HEK293T (cell line): ENCODE measurements at regions not wholly inside any gene's neighbourhood (a gene's known extent, or its start where the extent isn't known, plus 50 kb on each side); places are given as distances from the start of the nearest gene placed in this dataset.

Source experiments
- CTCF ChIA-PET: fragments of 350-600 bp; formaldehyde crosslinking; extraction: SDS; loops from one replicate; lab custom pipeline; 2021; ENCODE audit warnings: antibody characterized with exemption, inconsistent platforms; lab: Yijun Ruan, JAX
- POLR2A ChIA-PET: fragments of 350-600 bp; formaldehyde crosslinking; extraction: SDS; loops from one replicate; lab custom pipeline; 2020; ENCODE audit warnings: antibody characterized with exemption, inconsistent platforms; lab: Yijun Ruan, JAX
- DNase-seq: peaks from one replicate; pipeline ENCODE4 v3.0.0; 2012; ENCODE audit warnings: mixed read lengths; ENCODE audit errors: extremely low spot score
- ARNT ChIP-seq: fragments of 450-650 bp; IDR thresholded peaks from 2 replicates; pipeline ENCODE4 v1.6.1; 2017; ENCODE audit warnings: mild to moderate bottlenecking
- BHLHE40 ChIP-seq: fragments of 450-650 bp; IDR thresholded peaks from 2 replicates; pipeline ENCODE4 v1.6.1; 2016; ENCODE audit warnings: mild to moderate bottlenecking, moderate library complexity, borderline replicate concordance
- CTBP1 ChIP-seq: fragments of 450-650 bp; IDR thresholded peaks from 2 replicates; pipeline ENCODE4 v1.6.1; 2016; ENCODE audit warnings: borderline replicate concordance
- ELF4 ChIP-seq: fragments of 450-650 bp; IDR thresholded peaks from 2 replicates; pipeline ENCODE4 v1.6.1; 2017; ENCODE audit warnings: antibody characterized with exemption
- FOXA1 ChIP-seq: fragments of 450-650 bp; IDR thresholded peaks from 2 replicates; pipeline ENCODE4 v1.6.1; 2016; ENCODE audit warnings: mild to moderate bottlenecking
- FOXK2 ChIP-seq: fragments of 450-650 bp; IDR thresholded peaks from 2 replicates; pipeline ENCODE4 v1.6.1; 2016; ENCODE audit warnings: mild to moderate bottlenecking
- FOXM1 ChIP-seq: fragments of 450-650 bp; IDR thresholded peaks from 2 replicates; pipeline ENCODE4 v1.6.1; 2017; ENCODE audit warnings: mild to moderate bottlenecking, borderline replicate concordance
- HDGF ChIP-seq: fragments of 450-650 bp; IDR thresholded peaks from 2 replicates; pipeline ENCODE4 v1.6.1; 2017; ENCODE audit warnings: antibody characterized with exemption, borderline replicate concordance
- L3MBTL2 ChIP-seq: fragments of 450-650 bp; conservative IDR thresholded peaks from 2 replicates; pipeline ENCODE4 v1.6.1; 2016; ENCODE audit warnings: mild to moderate bottlenecking
- LEF1 ChIP-seq: fragments of 450-650 bp; IDR thresholded peaks from 2 replicates; pipeline ENCODE4 v1.6.1; 2017; ENCODE audit warnings: mild to moderate bottlenecking, borderline replicate concordance
- NFRKB ChIP-seq: fragments of 450-650 bp; IDR thresholded peaks from 2 replicates; pipeline ENCODE4 v1.6.1; 2016; ENCODE audit warnings: mild to moderate bottlenecking, moderate library complexity
- SP1 ChIP-seq: fragments of 450-650 bp; IDR thresholded peaks from 2 replicates; pipeline ENCODE4 v1.6.1; 2017
- SUZ12 ChIP-seq: fragments of 450-650 bp; IDR thresholded peaks from 2 replicates; pipeline ENCODE4 v1.6.1; 2016; ENCODE audit warnings: mild to moderate bottlenecking
- TARDBP ChIP-seq: fragments of 450-650 bp; IDR thresholded peaks from 2 replicates; pipeline ENCODE4 v1.6.1; 2016
- ZNF384 ChIP-seq: fragments of 450-650 bp; IDR thresholded peaks from 2 replicates; pipeline ENCODE4 v1.6.1; 2016
- TF ChIP-seq, protein P1 (sequence below): fragments of 450-650 bp; IDR thresholded peaks from 2 replicates; pipeline ENCODE4 v1.6.1; 2016

DNA sequence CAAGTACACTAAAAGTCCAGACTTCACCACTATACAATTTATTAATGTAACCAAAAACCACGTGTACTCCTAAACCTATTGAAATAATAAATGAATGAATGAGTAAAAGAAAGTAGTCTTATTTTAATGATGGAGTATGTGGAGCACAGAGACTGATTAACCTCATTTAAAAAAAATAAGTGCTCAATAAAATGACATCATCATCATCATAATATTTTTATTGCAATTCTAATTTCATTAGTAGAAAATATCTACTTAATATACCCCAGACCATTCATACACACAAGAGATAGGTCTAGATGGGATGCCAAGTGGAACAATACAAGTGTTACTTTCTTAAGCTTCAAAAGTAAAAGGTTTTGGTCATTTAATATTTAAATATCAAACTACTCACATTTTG lies 133.1 kb downstream of the ASB9 start:
- CTCF ChIA-PET = no interaction called here
- TF ChIP-seq SUZ12 (no peak), ELF4 (no peak), HDGF (no peak)
- POLR2A ChIA-PET = no interaction called here
- no peak for DNase-seq

GRCh38 chrX:15129412-15129811 lies 140.5 kb downstream of the ASB9 start:
- no peak for DNase-seq
- TF ChIP-seq FOXM1 = no peak
- no peak for TF ChIP-seq ARNT
- ChIA-PET CTCF (no interaction called here), POLR2A (no interaction called here)

DNA sequence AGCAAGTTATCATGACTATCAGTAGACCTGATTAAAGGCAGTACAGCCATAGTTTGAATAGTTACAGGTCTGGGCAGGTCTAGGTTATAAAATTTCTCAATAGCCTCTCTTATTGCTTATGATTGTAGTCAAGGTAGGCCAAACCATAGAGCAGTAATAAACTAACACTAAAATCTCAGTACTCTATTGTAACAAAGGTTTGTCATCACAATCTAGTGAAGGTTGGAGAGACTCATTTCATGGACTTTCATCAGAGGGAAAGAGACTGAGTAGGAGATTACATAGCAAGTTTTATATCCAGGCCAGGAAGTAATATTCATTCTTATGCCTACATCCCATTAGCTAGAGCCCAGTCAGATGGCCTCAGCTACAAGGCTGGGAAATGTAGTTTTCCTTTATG lies 141.0 kb downstream of the ASB9 start:
- TF ChIP-seq FOXK2 (no peak), ZNF384 (no peak), L3MBTL2 (no peak), FOXA1 (no peak), TARDBP (no peak), FOXM1 (no peak), SUZ12 (no peak), NFRKB (no peak), SP1 (no peak), CTBP1 (no peak), ELF4 (no peak), BHLHE40 (no peak), HDGF (no peak), ARNT (no peak), LEF1 (no peak)
- TF ChIP-seq, protein P1, sequence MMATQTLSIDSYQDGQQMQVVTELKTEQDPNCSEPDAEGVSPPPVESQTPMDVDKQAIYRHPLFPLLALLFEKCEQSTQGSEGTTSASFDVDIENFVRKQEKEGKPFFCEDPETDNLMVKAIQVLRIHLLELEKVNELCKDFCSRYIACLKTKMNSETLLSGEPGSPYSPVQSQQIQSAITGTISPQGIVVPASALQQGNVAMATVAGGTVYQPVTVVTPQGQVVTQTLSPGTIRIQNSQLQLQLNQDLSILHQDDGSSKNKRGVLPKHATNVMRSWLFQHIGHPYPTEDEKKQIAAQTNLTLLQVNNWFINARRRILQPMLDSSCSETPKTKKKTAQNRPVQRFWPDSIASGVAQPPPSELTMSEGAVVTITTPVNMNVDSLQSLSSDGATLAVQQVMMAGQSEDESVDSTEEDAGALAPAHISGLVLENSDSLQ = no peak
- CTCF ChIA-PET = no interaction called here

DNA sequence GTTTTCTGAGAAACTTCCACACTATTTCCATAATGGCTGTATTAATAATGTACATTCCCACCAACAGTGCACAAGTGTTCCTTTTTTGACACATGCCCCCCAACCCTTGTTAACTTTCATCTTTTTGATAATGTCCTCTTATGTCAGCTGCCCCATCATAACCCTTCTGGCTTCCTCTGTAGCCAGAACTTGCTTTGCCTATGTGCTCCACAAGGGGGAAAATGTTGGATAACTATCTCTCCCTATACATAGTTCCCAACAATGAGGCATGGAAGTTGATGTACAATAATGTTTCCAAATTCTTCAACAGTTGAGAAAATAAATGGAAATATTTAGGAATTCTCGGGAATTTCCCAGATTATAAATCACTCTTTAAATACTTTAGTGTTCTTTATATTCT lies 142.9 kb downstream of the ASB9 start:
- ChIA-PET POLR2A (no interaction called here), CTCF (no interaction called here)
- TF ChIP-seq FOXA1 (no peak), TARDBP (no peak), FOXM1 (no peak), CTBP1 (no peak), FOXK2 (no peak), NFRKB (no peak), HDGF (no peak), SP1 (no peak), L3MBTL2 (no peak), ELF4 (no peak), BHLHE40 (no peak), ZNF384 (no peak), LEF1 (no peak), SUZ12 (no peak)
- TF ChIP-seq, protein P1 = no peak
- peak; percentile 16 for DNase-seq

More for the DNA sequence above, 141.0 kb downstream of the ASB9 start:
- POLR2A ChIA-PET = no interaction called here
- no peak for DNase-seq

GRCh38 chrX:15116900-15117299 lies 153.0 kb downstream of the ASB9 start:
- TF ChIP-seq HDGF = no peak
- no peak for DNase-seq
- ChIA-PET CTCF (no interaction called here), POLR2A (no interaction called here)

GRCh38 chrX:15114743-15115566 lies 154.9 kb downstream of the ASB9 start:
- no peak for TF ChIP-seq ELF4
- no peak for TF ChIP-seq FOXK2
- no peak for TF ChIP-seq LEF1
- TF ChIP-seq, protein P1 = no peak
- no peak for TF ChIP-seq ARNT
- TF ChIP-seq BHLHE40 = no peak
- TF ChIP-seq L3MBTL2 = no peak
- no peak for TF ChIP-seq HDGF
- TF ChIP-seq SP1 = no peak
- CTCF ChIA-PET = no interaction called here
- no peak for DNase-seq
- POLR2A ChIA-PET = interaction anchor here (0.7 kb wide), 1 partner anchor 782 kb away, joined by 3 read pairs; no protein-coding TSS in a partner anchor

- ChIA-PET CTCF (interaction anchor here (0.8 kb wide), 1 partner anchor 39 kb away, joined by 3 read pairs; no protein-coding TSS in a partner anchor), POLR2A (no interaction called here)
- TF ChIP-seq ELF4 (no peak), SP1 (no peak), NFRKB (no peak), FOXA1 (no peak), CTBP1 (no peak), BHLHE40 (no peak), SUZ12 (no peak), ZNF384 (no peak), HDGF (no peak), LEF1 (no peak), FOXK2 (no peak), L3MBTL2 (no peak), FOXM1 (no peak), ARNT (no peak), TARDBP (no peak)
- TF ChIP-seq, protein P1 = no peak
- DNase-seq = no peak
These were observed 162.4 kb downstream of the ASB9 start for GRCh38 chrX:15107367-15107988.
